ENCODE measurements at regions not wholly inside any gene's neighbourhood (a gene's known extent, or its start where the extent isn't known, plus 50 kb on each side); places are given as distances from the start of the nearest gene placed in this dataset.
"Not testable (repeated sequence)": the region's sequence is repeated elsewhere in the genome, so short reads cannot be mapped to it uniquely, and the experiment has no call there.

DNA sequence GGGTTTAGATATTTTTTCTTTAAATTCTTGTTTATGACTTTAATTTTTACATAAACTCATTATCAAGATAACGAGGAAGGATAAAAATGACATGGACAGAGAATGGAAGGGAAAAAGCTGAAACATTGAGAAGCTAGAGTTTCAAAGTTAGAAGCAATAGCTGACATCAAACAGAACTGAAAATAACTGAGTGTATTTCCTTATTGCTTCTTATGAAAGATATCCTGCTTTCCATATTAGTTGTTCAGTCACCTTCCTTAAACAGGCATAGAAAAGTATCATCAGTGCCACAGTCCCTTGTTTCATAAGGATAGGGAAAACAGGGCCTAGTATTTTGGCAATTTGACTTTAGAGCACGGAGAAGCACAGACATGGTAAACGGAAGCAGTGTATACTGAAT is 460.5 kb upstream of the GHITM start:
- no peak for DNase-seq

DNA sequence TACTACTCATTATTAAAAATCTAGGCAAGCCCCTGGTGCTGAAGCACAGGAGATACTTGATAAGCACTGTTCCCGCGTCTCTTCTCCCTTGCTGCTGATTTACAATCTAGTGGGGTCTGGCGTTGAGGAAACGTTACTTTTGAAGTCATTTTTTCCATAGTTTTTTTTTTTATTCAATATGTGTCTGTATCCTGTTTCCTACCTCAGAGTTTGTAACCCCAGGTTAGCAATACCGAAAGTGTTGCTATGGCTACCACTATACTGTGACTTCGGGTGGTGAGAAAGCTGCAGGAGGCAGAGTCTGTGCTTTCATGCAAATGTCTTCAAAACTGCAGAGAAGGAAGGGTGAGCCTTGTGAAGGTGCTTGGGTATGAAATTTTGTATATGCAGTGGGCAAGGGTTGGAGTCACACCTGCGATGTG is 458.8 kb upstream of the GHITM start:
- no peak for DNase-seq

DNA sequence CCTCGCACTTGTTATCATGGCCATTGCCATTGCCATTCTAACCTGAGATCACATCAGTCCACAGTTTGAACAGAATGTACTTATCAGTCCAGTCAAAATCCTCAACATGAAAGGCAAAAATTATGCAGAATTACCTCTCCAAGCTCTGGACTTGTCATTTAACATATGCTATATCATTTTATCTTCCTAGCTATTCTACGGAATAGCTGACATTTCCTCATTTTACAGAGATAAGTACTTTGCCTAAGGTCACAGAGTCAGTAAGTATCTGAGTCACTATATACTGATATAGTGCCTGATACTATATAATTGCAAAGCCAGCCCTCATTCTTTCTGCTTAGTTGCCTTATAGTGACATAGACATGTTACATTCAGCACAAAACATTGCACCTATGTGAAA is 456.9 kb upstream of the GHITM start:
- no peak for DNase-seq

DNA sequence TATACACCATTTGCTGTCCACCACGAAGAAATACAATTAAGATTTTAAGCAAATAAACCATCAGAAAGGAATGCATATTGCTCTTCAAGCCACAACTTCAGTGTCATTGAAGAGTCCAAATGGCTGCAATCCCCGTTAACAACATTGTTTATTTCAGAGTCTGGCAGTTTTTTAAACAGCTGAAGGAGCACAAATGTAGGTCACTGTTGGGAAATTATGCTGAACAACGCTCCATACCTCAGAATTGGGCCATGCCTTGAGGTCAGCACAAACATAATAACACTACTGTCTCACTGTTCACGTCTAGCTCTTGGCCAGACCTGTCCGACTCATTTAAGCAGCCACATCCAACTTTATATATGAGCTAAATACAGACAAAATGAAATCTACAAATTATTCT is 453.9 kb upstream of the GHITM start:
- DNase-seq, result no peak

DNA sequence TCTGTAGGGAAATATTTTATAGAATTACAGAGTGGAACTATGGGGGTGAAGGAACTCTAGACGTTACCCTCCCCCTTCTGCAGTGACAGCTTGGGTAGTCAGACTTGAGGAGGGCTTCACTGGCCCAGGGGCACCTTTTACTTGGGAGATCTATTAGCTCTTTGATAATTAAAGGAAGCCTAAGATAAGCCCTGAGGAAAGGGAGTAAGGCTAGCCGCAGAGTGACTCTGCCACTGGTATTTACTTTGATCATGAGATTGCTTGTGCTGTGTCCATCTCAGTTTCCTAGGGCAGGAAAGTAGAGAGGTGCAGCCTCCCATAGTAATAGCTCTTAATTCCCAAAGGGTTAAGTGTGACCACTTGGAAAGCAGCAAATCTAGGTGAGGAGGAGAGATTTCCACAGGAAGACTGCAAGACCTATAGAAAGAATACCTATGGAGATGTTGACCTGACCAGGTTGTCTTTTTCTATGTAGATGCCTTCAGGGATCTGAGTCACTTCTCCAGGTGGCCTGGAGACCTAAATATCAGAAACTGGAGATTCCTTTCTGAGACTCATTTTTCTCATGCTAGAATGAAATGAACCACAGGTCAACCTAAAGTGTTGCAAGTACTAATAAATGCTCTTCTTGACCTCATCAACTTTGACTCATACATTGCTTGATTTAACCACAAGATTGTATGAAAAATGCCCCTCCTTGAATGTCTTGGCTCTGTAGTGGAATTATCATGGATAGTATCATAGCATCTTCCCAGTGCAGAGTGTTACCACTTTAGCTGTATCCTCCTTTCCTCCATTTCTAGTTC is 447.3 kb upstream of the GHITM start:
- no peak for DNase-seq

DNA sequence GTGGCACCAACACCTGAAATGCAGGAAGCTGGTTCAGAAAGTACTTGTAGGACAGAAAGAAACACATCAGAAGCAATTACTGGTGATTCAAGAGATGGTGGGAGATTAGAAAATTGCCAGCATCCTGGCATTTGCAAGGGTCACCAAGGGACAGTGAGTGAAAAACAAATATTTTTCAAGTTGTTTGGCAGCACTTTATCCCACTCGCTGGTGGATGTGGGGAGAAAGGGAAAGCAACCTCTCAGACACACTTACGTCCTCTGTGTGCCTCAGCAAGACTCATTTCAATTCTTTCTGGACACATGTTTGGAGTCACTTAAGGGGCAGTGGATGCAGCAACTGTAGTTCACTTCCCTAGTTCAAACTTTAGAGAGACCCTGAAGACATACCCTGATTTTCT is 440.4 kb upstream of the GHITM start:
- no peak for DNase-seq

DNA sequence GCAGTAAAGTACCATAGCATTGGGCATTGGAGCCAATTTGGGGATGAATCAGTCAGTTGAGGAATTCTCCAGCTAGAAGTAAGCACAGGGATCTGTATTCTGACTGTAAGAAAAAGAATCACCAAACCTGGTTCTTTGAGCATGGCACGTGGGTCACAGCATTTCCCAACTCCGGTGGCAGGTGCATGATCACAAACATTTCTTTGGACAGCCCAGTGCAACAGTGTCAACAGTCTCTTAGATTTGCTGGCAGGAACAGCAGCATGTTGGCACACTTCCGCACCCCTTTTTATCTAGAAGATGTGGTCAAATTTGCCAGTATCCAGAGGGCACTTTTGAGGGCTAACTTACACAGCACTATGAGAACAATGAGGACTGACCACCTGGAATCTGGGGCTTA is 437.5 kb upstream of the GHITM start:
- DNase-seq, result no peak

DNA sequence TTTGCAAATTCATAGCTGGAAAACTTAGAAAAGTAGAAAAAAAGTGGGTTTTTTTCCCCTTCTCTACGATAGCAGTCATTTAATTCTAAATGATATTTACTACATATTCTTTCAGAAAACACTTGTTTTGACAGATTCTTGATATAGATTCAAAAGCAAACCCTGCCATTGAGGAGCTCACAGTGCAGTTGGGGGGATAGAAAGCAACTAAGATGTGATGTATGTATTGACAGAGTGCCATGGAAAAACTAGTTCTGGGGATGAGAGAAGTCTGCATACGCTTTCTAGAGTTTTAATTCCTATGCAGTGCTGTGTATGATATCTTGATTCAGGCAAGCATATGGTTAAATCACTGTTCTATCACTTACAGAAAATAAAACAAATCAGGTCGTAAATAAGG is 436.6 kb upstream of the GHITM start:
- DNase-seq, result no peak

DNA sequence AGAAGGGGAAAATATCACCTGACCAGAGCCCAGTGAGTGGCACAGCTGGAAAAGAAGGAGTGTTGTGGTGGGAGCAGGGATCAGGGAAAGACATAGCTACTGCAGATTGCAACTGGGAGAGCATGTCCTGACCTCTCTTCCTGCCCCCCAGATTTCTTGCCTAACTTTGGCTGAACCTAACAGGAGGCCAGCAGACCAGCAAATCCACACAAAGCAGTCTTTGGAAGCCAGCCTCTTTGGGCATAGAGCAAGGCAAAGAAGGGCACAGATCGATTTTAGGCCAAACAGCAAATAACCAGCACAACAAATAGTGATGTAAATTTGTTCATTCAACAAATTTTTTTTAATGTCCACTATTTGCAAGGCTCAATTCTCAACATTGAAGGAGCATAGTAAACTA is 433.2 kb upstream of the GHITM start:
- DNase-seq, result no peak

DNA sequence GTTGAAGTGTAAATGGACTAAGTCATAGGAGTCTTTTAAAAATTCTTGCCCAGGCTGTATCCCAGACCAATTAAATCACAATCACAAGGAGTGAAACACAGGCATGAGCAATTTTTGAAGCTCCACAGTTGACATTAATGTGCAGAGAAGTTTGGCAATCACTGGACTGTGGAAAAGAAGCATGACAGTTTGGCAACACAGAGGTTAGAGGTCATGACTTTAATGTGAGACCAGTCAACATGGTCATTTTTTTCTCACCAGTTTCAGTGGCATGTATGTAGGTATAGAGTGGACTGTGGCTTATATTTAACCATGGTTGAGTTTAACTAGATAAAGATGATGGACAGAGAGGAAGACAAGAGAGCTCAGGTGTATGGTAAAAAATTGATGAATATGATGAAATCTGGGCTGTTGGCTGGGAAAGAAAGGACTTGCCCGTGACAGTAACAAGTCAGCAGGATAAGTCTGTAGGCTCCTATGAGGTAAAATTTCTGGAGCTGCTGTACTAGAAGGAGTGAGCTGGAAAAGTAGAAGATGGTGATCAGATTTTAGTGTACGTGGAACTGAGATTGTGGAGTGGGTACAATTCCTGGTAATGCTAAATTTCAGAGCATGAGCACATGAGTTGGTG is 432.2 kb upstream of the GHITM start:
- DNase-seq, result no peak

DNA sequence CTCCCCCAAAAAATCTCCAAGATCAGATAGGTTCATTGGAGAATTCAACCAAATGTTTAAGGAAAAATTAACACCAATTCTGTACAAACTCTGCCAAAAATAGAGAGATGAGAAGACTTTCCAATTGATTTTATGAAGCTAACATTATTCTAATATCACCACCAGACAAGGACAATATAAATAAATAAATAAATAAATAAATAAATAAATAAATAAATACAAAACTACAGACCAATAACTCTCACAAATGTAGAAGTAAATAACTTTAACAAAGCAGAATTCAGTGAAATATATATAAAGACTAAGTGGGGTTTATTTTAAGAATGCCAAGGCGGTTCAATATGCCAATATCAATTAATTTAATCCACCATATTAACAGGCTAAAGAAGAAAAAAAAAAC is 425.9 kb upstream of the GHITM start:
- DNase-seq, result no peak

DNA sequence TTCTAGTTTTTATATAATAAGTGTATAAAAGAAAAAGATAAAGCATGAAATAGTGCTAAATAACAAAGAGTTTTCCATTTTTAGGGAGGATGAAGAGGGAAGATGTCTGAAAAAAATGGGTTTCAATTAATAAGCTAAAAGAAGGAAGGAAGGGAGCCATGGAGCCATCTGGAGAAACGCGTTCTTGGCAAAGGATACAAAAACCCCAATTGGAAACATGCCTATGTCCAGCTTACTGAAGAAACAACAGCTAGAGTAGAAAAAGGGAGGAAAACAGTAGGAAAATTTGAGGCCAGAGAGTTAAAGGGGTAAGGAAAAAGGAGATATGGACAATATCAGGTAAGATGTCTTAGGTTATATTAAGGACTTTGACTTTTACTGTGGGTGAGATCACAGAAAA is 416.2 kb upstream of the GHITM start:
- DNase-seq, result no peak

DNA sequence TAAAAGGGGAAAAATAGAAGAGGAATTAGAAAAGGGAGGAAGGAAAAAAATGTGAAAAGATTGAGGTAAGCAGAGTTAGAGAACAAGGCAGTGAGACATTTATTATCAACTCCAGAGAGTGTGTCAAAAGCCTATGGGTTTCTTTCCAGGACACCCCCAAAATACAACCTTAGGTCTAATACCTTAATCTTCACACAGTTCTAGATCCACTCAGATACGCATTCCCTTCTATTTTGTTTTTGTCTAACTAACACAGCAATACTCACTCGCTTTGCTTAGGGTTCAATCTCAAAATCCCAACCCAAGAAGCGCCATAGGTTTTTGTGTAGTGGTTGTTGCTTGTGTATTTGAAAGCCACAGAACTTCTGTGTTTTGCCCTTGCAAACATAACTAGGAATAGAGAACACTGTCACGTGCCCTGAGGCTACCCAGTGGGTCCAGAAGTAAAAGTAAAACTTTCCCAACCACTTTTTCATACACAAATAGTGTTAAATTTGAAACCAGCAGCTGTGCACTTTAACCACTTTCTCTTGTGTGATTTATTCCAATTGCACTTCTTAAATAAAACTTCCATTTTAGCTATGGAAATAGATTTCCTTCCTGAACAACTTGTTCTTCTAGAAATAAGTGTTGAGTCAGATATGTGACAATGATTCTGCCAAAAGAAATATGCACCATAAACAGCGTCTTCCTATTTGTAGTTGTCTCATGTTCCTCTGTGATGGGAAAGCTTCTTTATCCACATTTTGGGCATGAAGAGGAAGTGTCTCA is 414.7 kb upstream of the GHITM start:
- no peak for DNase-seq

DNA sequence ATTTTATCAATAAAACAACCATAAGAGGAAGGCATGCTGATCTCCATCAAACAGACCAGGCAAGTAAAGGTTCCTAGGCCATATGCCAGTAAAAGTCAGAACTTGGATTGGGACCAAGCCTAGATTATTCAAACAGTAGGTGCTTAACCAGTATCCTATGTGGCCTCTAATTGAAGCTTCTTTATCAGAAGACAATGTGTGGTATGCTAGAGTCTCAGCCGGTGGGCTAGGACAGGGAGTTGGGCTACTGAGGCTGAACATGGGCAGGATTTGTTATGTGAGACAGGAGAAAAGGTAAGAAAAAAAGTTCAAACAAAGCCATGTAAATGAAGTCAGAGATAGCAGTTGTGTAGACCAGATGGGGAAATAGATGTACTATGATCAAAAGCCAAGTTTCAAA is 413.7 kb upstream of the GHITM start:
- DNase-seq, result no peak

DNA sequence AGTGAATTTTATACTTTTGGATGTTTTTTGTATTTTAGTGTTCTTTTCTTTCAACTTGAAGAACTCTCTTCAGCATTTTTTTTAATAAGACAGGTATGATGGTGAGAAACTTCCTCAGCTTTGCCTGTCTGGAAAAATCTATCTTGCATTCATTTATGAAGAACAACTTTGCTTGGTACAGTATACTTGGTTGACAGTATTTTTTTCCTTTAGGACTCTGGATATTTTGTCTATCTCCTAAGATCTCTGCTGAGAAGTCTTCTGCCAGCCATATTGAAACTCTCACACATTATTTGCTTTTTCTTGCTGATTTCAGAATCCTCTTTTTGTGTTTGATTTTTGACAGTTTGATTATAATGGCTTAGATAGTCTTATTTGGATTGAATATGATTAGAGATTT is 405.0 kb upstream of the GHITM start:
- DNase-seq, result no peak

DNA sequence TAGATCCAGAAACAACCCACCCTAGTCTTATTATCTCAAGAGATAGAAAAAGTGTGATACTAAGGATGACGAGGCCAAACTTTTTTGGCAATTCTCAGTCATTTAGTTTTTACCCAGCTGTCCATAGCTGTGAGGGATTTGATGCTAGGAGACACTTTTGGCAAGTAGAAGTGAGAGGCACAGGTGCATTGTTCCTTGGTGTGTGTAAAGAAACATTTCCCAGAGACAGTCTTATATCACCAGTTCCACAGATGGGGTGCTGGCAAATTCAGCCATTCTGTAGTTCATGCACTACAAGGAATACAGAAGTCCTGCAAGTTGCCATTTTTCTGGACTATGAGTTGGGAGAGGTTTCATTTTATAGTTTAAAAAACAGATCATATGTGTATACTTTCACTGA is 403.3 kb upstream of the GHITM start:
- no peak for DNase-seq

DNA sequence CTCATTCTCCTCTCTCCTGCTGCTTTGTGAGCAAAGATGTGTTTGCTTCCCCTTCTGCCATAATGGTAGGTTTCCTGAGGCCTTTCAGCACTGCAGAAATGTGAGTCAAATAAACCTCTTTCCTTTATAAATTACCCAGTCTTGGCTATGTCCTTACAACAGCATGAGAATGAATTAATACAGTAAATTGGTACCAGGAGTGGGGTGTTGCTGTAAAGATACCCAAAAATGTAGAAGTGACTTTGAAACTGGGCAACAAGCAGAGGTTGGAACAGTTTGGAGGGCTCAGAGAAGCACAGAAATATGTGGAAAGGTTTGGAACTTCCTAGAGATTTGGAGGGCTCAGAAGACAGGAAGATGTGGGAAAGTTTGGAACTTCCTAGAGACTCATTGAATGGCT is 388.7 kb upstream of the GHITM start:
- no peak for DNase-seq

DNA sequence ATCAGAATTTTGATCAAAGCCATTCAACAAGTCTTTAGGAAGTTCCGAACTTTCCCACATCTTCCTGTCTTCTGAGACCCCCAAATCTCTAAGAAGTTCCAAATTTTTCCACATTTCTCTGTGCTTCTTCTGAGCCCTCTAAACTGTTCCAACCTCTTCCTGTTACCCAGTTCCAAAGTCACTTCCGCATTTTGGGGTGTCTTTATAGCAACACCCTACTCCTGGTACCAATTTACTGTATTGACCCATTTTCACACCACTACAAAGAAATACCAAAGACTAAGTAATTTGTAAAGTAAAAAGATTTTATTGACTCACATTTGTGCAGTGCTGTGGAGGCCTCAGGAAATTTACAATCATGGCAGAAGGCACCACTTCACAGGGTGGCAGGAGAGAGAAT is 385.8 kb upstream of the GHITM start:
- no peak for DNase-seq

DNA sequence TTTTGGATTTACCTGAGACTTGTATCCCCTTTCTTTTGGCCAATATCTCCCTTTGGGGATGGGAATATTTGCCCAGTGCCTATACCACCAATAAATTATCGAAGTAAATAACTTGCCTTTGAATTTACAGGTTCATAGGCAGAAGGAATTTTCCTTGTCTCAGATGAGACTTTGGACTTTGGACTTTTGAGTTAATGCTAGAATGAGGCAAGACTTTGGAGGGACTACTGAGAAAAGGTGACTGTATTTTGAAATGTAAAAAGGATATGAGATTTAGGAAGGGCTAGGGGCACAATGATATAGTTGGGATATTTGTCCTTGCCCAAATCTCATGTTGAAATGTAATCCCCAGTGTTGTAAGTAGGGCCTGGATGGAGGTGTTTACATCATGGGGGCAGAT is 384.5 kb upstream of the GHITM start:
- DNase-seq, result no peak

DNA sequence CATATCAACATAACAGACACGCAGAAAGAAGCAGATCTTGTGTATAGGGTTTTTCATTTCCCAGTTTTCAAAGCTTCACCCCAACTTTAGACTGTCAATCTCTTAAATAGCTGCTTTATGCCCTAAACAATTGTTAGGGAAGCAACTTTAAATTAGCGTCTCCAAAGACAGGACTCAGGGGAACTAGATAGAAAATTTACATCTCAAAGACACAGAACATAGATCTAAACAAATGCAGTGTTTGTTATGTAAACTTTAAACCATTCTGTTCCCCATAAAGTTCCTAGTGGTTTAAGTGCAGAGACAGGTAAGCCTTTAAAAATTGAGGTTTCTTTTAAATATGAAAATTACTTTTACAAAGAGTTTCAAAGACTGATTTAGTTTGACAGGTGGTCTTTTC is 379.2 kb upstream of the GHITM start:
- no peak for DNase-seq

DNA sequence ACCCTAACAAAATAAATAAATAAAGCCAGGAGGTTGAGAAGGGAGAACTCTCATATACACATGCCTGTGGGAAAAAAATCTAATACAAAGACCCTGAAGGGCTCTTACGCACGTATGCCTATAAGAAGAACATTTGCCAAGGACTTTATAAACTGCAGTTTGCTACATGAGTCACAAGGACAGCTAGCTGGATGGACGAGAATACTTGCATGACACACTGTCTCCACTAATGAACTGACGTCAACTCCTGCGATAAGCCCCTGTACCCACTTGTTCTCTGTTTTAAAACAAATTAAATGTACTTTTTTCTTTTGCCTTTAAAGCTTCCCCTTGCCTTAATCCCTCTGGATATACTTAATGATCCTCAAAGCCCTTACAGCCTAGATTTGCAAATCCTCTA is 374.6 kb upstream of the GHITM start:
- DNase-seq, result no peak

DNA sequence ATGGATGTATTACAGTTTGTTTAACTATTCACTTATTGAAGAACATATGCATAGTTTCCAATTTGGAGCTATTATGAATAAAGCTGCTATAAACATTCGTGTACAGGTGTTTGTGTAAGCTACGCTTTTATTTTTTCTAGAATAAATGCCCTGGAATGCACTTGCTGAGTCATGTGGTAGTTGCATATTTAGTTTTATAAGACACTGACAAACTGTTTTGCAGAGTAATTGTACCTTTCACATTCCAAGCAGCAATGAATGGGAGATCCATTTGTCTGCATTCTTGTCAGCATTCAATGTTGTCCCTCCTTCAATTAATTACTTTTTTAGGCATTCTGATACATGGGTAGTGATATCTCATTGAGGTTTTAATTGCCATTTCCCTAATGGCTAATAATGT is 373.6 kb upstream of the GHITM start:
- DNase-seq, result no peak

DNA sequence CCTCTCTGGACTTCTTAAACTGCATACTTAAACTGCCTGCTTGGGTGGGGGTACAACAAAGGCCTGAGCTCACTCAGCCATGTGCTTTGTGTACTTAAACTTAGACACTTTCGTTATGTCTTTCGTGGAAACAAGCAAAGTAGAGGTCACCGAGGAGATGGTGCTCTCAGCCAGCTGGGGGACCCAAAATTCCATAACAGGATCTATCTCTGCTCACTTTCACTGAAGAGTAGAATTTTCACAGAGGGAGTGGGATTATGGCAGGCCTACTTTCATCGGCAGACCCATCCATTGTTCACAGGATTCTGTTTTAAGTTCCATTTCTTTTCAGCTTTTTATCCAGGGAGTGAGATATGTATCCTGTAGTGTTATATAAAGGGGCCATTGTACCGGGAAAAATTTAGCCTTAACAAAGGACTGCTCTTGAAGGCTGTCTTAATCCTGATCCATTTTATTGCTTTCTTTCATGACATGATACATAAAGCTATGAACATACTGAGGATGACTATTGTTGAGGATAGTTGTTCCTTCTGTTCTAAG is 370.0 kb upstream of the GHITM start:
- DNase-seq, result no peak

DNA sequence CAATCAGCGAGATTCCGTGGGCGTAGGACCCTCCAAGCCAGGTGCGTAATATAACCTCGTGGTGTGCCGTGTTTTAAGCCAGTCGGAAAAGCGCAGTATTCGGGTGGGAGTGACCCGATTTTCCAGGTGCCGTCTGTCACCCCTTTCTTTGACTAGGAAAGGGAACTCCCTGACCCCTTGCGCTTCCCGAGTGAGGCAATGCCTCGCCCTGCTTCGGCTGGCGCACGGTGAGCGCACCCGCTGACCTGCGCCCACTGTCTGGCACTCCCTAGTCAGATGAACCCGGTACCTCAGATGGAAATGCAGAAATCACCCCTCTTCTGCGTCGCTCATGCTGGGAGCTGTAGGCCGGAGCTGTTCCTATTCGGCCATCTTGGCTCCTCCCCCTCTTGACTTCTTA is 352.6 kb upstream of the GHITM start:
- not testable (repeated sequence) for DNase-seq

Data from activated naive CD4-positive, alpha-beta T cell (primary cell).